ENCODE measurements at regions not wholly inside any gene's neighbourhood (a gene's known extent, or its start where the extent isn't known, plus 50 kb on each side); places are given as distances from the start of the nearest gene placed in this dataset.

GRCh38 chr3:168384990-168385389, 289.3 kb upstream of the GOLIM4 start:
- no peak for DNase-seq (ENCODE audit: low read depth)

GRCh38 chr3:168383573-168383972, 287.8 kb upstream of the GOLIM4 start:
- no peak for DNase-seq (ENCODE audit: low read depth)

GRCh38 chr3:168371846-168372245, 276.1 kb upstream of the GOLIM4 start:
- DNase-seq (ENCODE audit: low read depth), result no peak

- no peak for DNase-seq (ENCODE audit: low read depth)
These were observed 269.2 kb upstream of the GOLIM4 start for GRCh38 chr3:168364967-168365366.

- DNase-seq (ENCODE audit: low read depth), result no peak
These were observed 267.0 kb upstream of the GOLIM4 start for GRCh38 chr3:168362661-168363247.

GRCh38 chr3:168362156-168362555, 266.4 kb upstream of the GOLIM4 start:
- DNase-seq (ENCODE audit: low read depth), result no peak

GRCh38 chr3:168360993-168361392, 265.3 kb upstream of the GOLIM4 start:
- no peak for DNase-seq (ENCODE audit: low read depth)

GRCh38 chr3:168342946-168343850, 247.5 kb upstream of the GOLIM4 start:
- no peak for DNase-seq (ENCODE audit: low read depth)

GRCh38 chr3:168341956-168342936, 246.5 kb upstream of the GOLIM4 start:
- no peak for DNase-seq (ENCODE audit: low read depth)

GRCh38 chr3:168341192-168341815, 245.6 kb upstream of the GOLIM4 start:
- no peak for DNase-seq (ENCODE audit: low read depth)

- DNase-seq (ENCODE audit: low read depth), result no peak
These were observed 242.4 kb upstream of the GOLIM4 start for GRCh38 chr3:168338161-168338560.

- no peak for DNase-seq (ENCODE audit: low read depth)
These were observed 240.6 kb upstream of the GOLIM4 start for GRCh38 chr3:168336276-168336675.

- no peak for DNase-seq (ENCODE audit: low read depth)
These were observed 237.7 kb upstream of the GOLIM4 start for GRCh38 chr3:168333410-168333935.

GRCh38 chr3:168331756-168332155, 236.0 kb upstream of the GOLIM4 start:
- DNase-seq (ENCODE audit: low read depth), result no peak

GRCh38 chr3:168330983-168331382, 235.3 kb upstream of the GOLIM4 start:
- DNase-seq (ENCODE audit: low read depth), result no peak

- no peak for DNase-seq (ENCODE audit: low read depth)
These were observed 232.1 kb upstream of the GOLIM4 start for GRCh38 chr3:168327856-168328255.

- no peak for DNase-seq (ENCODE audit: low read depth)
These were observed 230.0 kb upstream of the GOLIM4 start for GRCh38 chr3:168325684-168326083.

- DNase-seq (ENCODE audit: low read depth), result no peak
These were observed 227.2 kb upstream of the GOLIM4 start for GRCh38 chr3:168322941-168323340.

- DNase-seq (ENCODE audit: low read depth), result no peak
These were observed 218.4 kb upstream of the GOLIM4 start for GRCh38 chr3:168314166-168314565.

- no peak for DNase-seq (ENCODE audit: low read depth)
These were observed 217.3 kb upstream of the GOLIM4 start for GRCh38 chr3:168312984-168313383.

- no peak for DNase-seq (ENCODE audit: low read depth)
These were observed 212.2 kb upstream of the GOLIM4 start for GRCh38 chr3:168307893-168308292.

GRCh38 chr3:168295027-168295426, 199.3 kb upstream of the GOLIM4 start:
- DNase-seq (ENCODE audit: low read depth), result no peak

Data from CMK (cell line).